WTC11 (cell line): ENCODE measurements at regions not wholly inside any gene's neighbourhood (a gene's known extent, or its start where the extent isn't known, plus 50 kb on each side); places are given as distances from the start of the nearest gene placed in this dataset.

ENCODE experiments used
- ATAC-seq: fragments of 200-7000 bp; cut with Tn5 transposase; 2 replicates; pipeline ENCODE4 v1.10.0; 2021; ENCODE audit warnings: mild to moderate bottlenecking, moderate library complexity
- CTCF ChIA-PET: fragments of 300-600 bp; sonication (Branson Sonifier 250); formaldehyde crosslinking; loops from one replicate; lab custom pipeline; 2021; ENCODE audit warnings: antibody characterized with exemption; lab: Charles Lee
- POLR2A ChIA-PET: fragments of 350-600 bp; sonication (Branson Sonifier 250); formaldehyde crosslinking; loops from one replicate; lab custom pipeline; 2021; ENCODE audit warnings: antibody characterized with exemption; lab: Charles Lee
- DNase-seq: peaks from one replicate; pipeline ENCODE4 v3.0.0; 2021; ENCODE audit warnings: low spot score
- H3K27ac Mint-ChIP-seq: 2 replicates; pipeline ENCODE4 v1.8.0; 2021; ENCODE audit warnings: mixed read lengths
- H3K27me3 Mint-ChIP-seq: 2 replicates; pipeline ENCODE4 v1.8.0; 2021; ENCODE audit warnings: low read depth, mild to moderate bottlenecking, moderate library complexity, mixed read lengths
- H3K36me3 Mint-ChIP-seq: 2 replicates; pipeline ENCODE4 v1.8.0; 2021; ENCODE audit warnings: mixed read lengths
- H3K4me1 Mint-ChIP-seq: 2 replicates; pipeline ENCODE4 v1.8.0; 2022; ENCODE audit warnings: mixed read lengths
- H3K4me3 Mint-ChIP-seq: 2 replicates; pipeline ENCODE4 v1.8.0; 2021; ENCODE audit warnings: mild to moderate bottlenecking, moderate library complexity, mixed read lengths
- H3K9me3 Mint-ChIP-seq: 2 replicates; pipeline ENCODE4 v1.8.0; 2021; ENCODE audit warnings: mixed read lengths
- AFF4 ChIP-seq: sonication (generic); formaldehyde crosslinking; IDR thresholded peaks from 2 replicates; pipeline ENCODE4 v1.8.1; 2023; ENCODE audit warnings: mild to moderate bottlenecking, missing genetic modification reagents, borderline replicate concordance
- AR ChIP-seq: fragments of 250-450 bp; sonication (Bioruptor Pico); IDR thresholded peaks from 2 replicates; pipeline ENCODE4 v1.9.0; 2021; ENCODE audit warnings: mild to moderate bottlenecking
- ATF1 ChIP-seq: sonication (generic); formaldehyde crosslinking; IDR thresholded peaks from 2 replicates; pipeline ENCODE4 v1.8.1; 2023; ENCODE audit warnings: mild to moderate bottlenecking, moderate library complexity, missing genetic modification reagents
- ATF2 ChIP-seq: sonication (generic); formaldehyde crosslinking; IDR thresholded peaks from 2 replicates; pipeline ENCODE4 v1.8.1; 2022; ENCODE audit warnings: low read depth, missing genetic modification reagents, borderline replicate concordance
- CREM ChIP-seq: sonication (generic); formaldehyde crosslinking; IDR thresholded peaks from 2 replicates; pipeline ENCODE4 v1.8.1; 2022; ENCODE audit warnings: mild to moderate bottlenecking, missing genetic modification reagents, moderate library complexity
- E2F4 ChIP-seq: sonication (generic); formaldehyde crosslinking; IDR thresholded peaks from 2 replicates; pipeline ENCODE4 v1.8.1; 2022; ENCODE audit warnings: low read depth, mild to moderate bottlenecking, moderate library complexity, missing genetic modification reagents, borderline replicate concordance
- EMX1 ChIP-seq: fragments of 250-450 bp; sonication (Bioruptor Pico); IDR thresholded peaks from 2 replicates; pipeline ENCODE4 v1.8.0; 2021; ENCODE audit warnings: mild to moderate bottlenecking
- ESRRA ChIP-seq: sonication (generic); formaldehyde crosslinking; IDR thresholded peaks from 2 replicates; pipeline ENCODE4 v1.8.1; 2022; ENCODE audit warnings: mild to moderate bottlenecking, missing genetic modification reagents, borderline replicate concordance
- ETV6 ChIP-seq: sonication (generic); formaldehyde crosslinking; IDR thresholded peaks from 2 replicates; pipeline ENCODE4 v1.8.1; 2022; ENCODE audit warnings: mild to moderate bottlenecking, missing genetic modification reagents
- FOXP1 ChIP-seq: sonication (generic); formaldehyde crosslinking; IDR thresholded peaks from 2 replicates; pipeline ENCODE4 v1.8.0; 2022; ENCODE audit warnings: missing genetic modification reagents, mild to moderate bottlenecking, moderate library complexity, borderline replicate concordance
- GABPB1 ChIP-seq: sonication (generic); formaldehyde crosslinking; IDR thresholded peaks from 2 replicates; pipeline ENCODE4 v1.8.1; 2023; ENCODE audit warnings: mild to moderate bottlenecking, missing genetic modification reagents
- JUN ChIP-seq: sonication (generic); formaldehyde crosslinking; IDR thresholded peaks from 2 replicates; pipeline ENCODE4 v1.8.0; 2023; ENCODE audit warnings: mild to moderate bottlenecking, missing genetic modification reagents
- NR2C2 ChIP-seq: sonication (generic); formaldehyde crosslinking; IDR thresholded peaks from 2 replicates; pipeline ENCODE4 v1.8.0; 2022; ENCODE audit warnings: mild to moderate bottlenecking, missing genetic modification reagents
- RELA ChIP-seq: sonication (generic); formaldehyde crosslinking; IDR thresholded peaks from 2 replicates; pipeline ENCODE4 v1.8.1; 2022; ENCODE audit warnings: missing genetic modification reagents, mild to moderate bottlenecking, borderline replicate concordance
- TEAD1 ChIP-seq: sonication (generic); formaldehyde crosslinking; IDR thresholded peaks from 2 replicates; pipeline ENCODE4 v1.8.0; 2022; ENCODE audit warnings: mild to moderate bottlenecking, missing genetic modification reagents
- TP53 ChIP-seq: sonication (generic); formaldehyde crosslinking; IDR thresholded peaks from 2 replicates; pipeline ENCODE4 v1.8.1; 2023; ENCODE audit warnings: mild to moderate bottlenecking, missing genetic modification reagents
- ZBTB21 ChIP-seq: sonication (generic); formaldehyde crosslinking; IDR thresholded peaks from 2 replicates; pipeline ENCODE4 v1.8.1; 2023; ENCODE audit warnings: mild to moderate bottlenecking, missing genetic modification reagents, borderline replicate concordance
- ZNF671 ChIP-seq: fragments of 250-450 bp; sonication (Bioruptor Pico); IDR thresholded peaks from 2 replicates; pipeline ENCODE4 v1.8.0; 2021; ENCODE audit warnings: mild to moderate bottlenecking
- TF ChIP-seq, protein P1 (sequence below): sonication (generic); formaldehyde crosslinking; IDR thresholded peaks from 2 replicates; pipeline ENCODE4 v1.8.0; 2023; ENCODE audit warnings: missing genetic modification reagents
- TF ChIP-seq, protein P2 (sequence below): fragments of 250-450 bp; sonication (Bioruptor Pico); conservative IDR thresholded peaks from 2 replicates; pipeline ENCODE4 v1.9.0; 2021; ENCODE audit warnings: mild to moderate bottlenecking
- TF ChIP-seq, protein P3 (sequence below): sonication (generic); formaldehyde crosslinking; conservative IDR thresholded peaks from 2 replicates; pipeline ENCODE4 v1.8.1; 2022; ENCODE audit warnings: mild to moderate bottlenecking, missing genetic modification reagents
- TF ChIP-seq, protein P4 (sequence below): sonication (generic); formaldehyde crosslinking; IDR thresholded peaks from 2 replicates; pipeline ENCODE4 v1.8.0; 2022; ENCODE audit warnings: mild to moderate bottlenecking, missing genetic modification reagents

DNA sequence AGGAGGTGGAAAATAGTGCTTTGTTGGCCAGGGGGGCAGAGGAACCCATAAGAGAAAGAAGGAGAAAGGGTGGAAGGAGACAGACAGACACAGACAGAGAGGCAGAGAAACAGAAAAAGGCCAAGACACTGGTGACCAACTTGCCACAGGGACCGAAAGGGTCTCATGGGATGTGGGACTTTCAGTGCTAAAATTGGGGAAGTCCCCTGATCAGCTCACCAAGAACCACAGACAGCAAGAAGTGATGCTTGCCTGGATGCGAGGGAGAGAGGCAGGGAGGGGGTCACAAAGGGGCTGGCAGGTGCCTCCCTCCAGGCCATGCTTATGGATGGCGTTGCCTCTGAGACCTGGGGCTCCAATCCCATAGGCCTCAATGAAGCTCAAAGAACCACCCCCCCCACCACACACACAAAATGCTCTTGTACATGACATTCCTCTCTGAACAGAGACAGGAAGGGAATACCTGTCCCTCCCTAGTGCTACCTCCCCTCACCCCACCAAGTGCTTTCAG lies 413.4 kb downstream of the MN1 start:
- no peak for ATAC-seq
- TF ChIP-seq, protein P1, sequence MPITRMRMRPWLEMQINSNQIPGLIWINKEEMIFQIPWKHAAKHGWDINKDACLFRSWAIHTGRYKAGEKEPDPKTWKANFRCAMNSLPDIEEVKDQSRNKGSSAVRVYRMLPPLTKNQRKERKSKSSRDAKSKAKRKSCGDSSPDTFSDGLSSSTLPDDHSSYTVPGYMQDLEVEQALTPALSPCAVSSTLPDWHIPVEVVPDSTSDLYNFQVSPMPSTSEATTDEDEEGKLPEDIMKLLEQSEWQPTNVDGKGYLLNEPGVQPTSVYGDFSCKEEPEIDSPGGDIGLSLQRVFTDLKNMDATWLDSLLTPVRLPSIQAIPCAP = no peak
- TF ChIP-seq ATF1 (no peak), EMX1 (no peak), GABPB1 (CRISPR knock-in tag) (no peak), E2F4 (CRISPR knock-in tag) (no peak), ZNF671 (no peak), ETV6 (no peak), AFF4 (CRISPR knock-in tag) (no peak), TP53 (CRISPR knock-in tag) (no peak), ESRRA (no peak), JUN (CRISPR knock-in tag) (no peak), ZBTB21 (CRISPR knock-in tag) (no peak), CREM (no peak)
- TF ChIP-seq, protein P2, sequence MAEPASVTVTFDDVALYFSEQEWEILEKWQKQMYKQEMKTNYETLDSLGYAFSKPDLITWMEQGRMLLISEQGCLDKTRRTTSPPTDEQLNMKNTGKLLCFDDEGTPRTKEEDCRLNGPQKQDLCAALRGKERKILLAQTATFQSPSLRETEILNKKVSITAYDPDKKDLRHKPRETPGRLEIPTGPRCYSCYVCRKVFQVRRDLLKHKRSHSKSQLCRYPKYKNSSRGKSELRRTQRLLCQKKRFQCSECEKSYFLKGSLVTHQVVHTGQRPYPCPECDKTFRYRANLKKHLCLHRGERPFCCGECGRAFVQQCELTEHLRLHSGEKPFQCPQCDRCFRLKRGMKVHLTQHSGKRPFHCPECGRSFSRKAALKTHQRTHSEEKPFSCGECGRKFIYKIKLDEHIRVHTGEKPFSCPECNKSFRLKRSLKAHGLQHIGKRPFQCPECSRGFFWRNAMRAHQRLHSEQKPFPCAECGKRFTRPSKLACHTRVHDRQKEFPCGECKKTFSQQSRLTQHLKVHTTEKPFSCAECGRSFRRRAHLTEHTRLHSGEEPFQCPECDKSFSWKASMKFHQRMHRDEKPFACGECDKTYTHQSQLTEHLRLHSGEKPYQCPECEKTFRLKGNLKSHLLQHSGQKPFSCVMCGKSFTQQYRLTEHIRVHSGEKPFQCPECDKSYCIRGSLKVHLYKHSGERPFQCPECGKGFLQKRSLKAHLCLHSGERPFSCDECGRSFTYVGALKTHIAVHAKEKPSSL (CRISPR knock-in tag) = no peak
- Mint-ChIP-seq H3K4me3 (no peak overlapping the region), H3K9me3 (no peaks in the 10 kb centered on the region), H3K4me1 (peaks cover 4% of the 10 kb centered on the region), H3K27ac (no peak overlapping the region), H3K27me3 (no peaks in the 10 kb centered on the region), H3K36me3 (no peaks in the 10 kb centered on the region)
- DNase-seq = no peak
- POLR2A ChIA-PET = no interaction called here
- CTCF ChIA-PET = no interaction called here

DNA sequence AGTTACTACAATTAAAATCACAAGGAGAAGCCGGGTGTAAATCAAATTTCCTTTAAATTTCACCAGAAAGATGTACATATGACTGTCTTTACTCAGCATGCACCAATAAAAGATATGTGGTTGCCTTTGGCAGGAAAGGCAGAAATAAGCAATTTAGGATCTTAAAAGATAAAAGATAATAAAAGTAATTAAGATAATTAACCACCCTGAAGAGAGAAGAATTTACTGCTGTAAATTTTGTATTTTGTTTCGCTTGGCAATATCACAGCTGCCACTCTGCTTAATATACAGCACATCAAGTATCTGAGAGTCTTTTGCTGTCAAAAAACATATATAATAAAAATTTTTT lies 411.9 kb downstream of the MN1 start:
- Mint-ChIP-seq H3K27me3 (no peaks in the 10 kb centered on the region; the same call in 1 of the 2 replicates), H3K4me3 (no peak overlapping the region), H3K9me3 (no peaks in the 10 kb centered on the region), H3K36me3 (no peaks in the 10 kb centered on the region), H3K4me1 (peaks cover 4% of the 10 kb centered on the region), H3K27ac (no peak overlapping the region)
- POLR2A ChIA-PET = no interaction called here
- ATAC-seq = no peak
- CTCF ChIA-PET = no interaction called here
- no peak for DNase-seq
- TF ChIP-seq, protein P2 (CRISPR knock-in tag) = no peak
- TF ChIP-seq RELA (CRISPR knock-in tag) = no peak
- TF ChIP-seq, protein P3, sequence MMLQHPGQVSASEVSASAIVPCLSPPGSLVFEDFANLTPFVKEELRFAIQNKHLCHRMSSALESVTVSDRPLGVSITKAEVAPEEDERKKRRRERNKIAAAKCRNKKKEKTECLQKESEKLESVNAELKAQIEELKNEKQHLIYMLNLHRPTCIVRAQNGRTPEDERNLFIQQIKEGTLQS (CRISPR knock-in tag) = no peak
- no peak for TF ChIP-seq AR (CRISPR knock-in tag)
- TF ChIP-seq FOXP1 (CRISPR knock-in tag) = no peak
- no peak for TF ChIP-seq TEAD1 (CRISPR knock-in tag)
- TF ChIP-seq, protein P4, sequence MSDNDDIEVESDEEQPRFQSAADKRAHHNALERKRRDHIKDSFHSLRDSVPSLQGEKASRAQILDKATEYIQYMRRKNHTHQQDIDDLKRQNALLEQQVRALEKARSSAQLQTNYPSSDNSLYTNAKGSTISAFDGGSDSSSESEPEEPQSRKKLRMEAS (CRISPR knock-in tag) = no peak
- TF ChIP-seq ATF2 (CRISPR knock-in tag) = no peak
- TF ChIP-seq NR2C2 (CRISPR knock-in tag) = no peak
